DMS79 treated with DMSO at 0.1 percent for 48 hours (cell line): ENCODE measurements at regions not wholly inside any gene's neighbourhood (a gene's known extent, or its start where the extent isn't known, plus 50 kb on each side); places are given as distances from the start of the nearest gene placed in this dataset.
"Not testable (repeated sequence)": the region's sequence is repeated elsewhere in the genome, so short reads cannot be mapped to it uniquely, and the experiment has no call there.

Source experiments
- DNase-seq: peaks from one replicate; lab custom pipeline; 2025; lab: John Stamatoyannopoulos, UW

GRCh38 chr13:27327633-27328032 lies 57.0 kb downstream of the RASL11A start:
- no peak for DNase-seq

GRCh38 chr13:27329210-27329609 lies 58.6 kb downstream of the RASL11A start:
- DNase-seq, result no peak

GRCh38 chr13:27334774-27335435 lies 64.3 kb downstream of the RASL11A start:
- DNase-seq, result no peak

GRCh38 chr13:27336014-27336673 lies 65.5 kb downstream of the RASL11A start:
- DNase-seq, result no peak

- no peak for DNase-seq
Measured at GRCh38 chr13:27338207-27338606, 67.6 kb downstream of the RASL11A start.

GRCh38 chr13:27338816-27339215 lies 68.2 kb downstream of the RASL11A start:
- no peak for DNase-seq

GRCh38 chr13:27339299-27339698 lies 68.7 kb downstream of the RASL11A start:
- DNase-seq, result no peak

- no peak for DNase-seq
Measured at GRCh38 chr13:27341616-27342015, 71.0 kb downstream of the RASL11A start.

GRCh38 chr13:27347211-27347772 lies 76.7 kb downstream of the RASL11A start:
- DNase-seq, result no peak

GRCh38 chr13:27348461-27348860 lies 76.0 kb upstream of the GTF3A start:
- DNase-seq, result no peak

- DNase-seq, result no peak
Measured at GRCh38 chr13:27349458-27349857, 75.0 kb upstream of the GTF3A start.

GRCh38 chr13:27350825-27351224 lies 73.6 kb upstream of the GTF3A start:
- not testable (repeated sequence) for DNase-seq

GRCh38 chr13:27352698-27353097 lies 71.7 kb upstream of the GTF3A start:
- DNase-seq, result no peak

GRCh38 chr13:27353166-27353583 lies 71.2 kb upstream of the GTF3A start:
- no peak for DNase-seq

- no peak for DNase-seq
Measured at GRCh38 chr13:27353708-27354107, 70.7 kb upstream of the GTF3A start.

- no peak for DNase-seq
Measured at GRCh38 chr13:27354379-27354778, 70.0 kb upstream of the GTF3A start.

GRCh38 chr13:27355894-27356293 lies 68.5 kb upstream of the GTF3A start:
- no peak for DNase-seq

- DNase-seq, result no peak
Measured at GRCh38 chr13:27358420-27358819, 66.0 kb upstream of the GTF3A start.

- DNase-seq, result peak; percentile 25
Measured at GRCh38 chr13:27359199-27359821, 65.1 kb upstream of the GTF3A start.

- DNase-seq, result peak; percentile 64
Measured at GRCh38 chr13:27360562-27360961, 63.9 kb upstream of the GTF3A start.

GRCh38 chr13:27362064-27362751 lies 62.2 kb upstream of the GTF3A start:
- DNase-seq, result peak; percentile 68

- DNase-seq, result not testable (repeated sequence)
Measured at GRCh38 chr13:27363637-27364036, 60.8 kb upstream of the GTF3A start.
